Activated CD8-positive, alpha-beta T cell treated with anti-CD3 and anti-CD28 coated beads for 36 hours (primary cell): ENCODE measurements at regions not wholly inside any gene's neighbourhood (a gene's known extent, or its start where the extent isn't known, plus 50 kb on each side); places are given as distances from the start of the nearest gene placed in this dataset.

Experiments
- ATAC-seq: fragments of 200-7000 bp; cut with Tn5 transposase; one replicate; pipeline ENCODE4 v1.10.0; 2021; ENCODE audit warnings: mild to moderate bottlenecking, moderate library complexity
- CTCF ChIA-PET: fragments of 350-600 bp; sonication (Branson Sonifier 250); formaldehyde crosslinking; loops from one replicate; lab custom pipeline; 2021; ENCODE audit warnings: antibody characterized with exemption; lab: Charles Lee
- POLR2A ChIA-PET: fragments of 350-600 bp; sonication (Branson Sonifier 250); formaldehyde crosslinking; loops from one replicate; lab custom pipeline; 2021; ENCODE audit warnings: antibody characterized with exemption; lab: Charles Lee
- DNase-seq: peaks from one replicate; pipeline ENCODE4 v3.0.0-alpha.2; 2020
- H3K27ac Mint-ChIP-seq: one replicate; pipeline ENCODE4 v1.8.0; 2021; ENCODE audit warnings: mild to moderate bottlenecking, mixed read lengths
- H3K27me3 Mint-ChIP-seq: one replicate; pipeline ENCODE4 v1.8.0; 2021; ENCODE audit warnings: mixed read lengths
- H3K36me3 Mint-ChIP-seq: one replicate; pipeline ENCODE4 v1.8.0; 2021; ENCODE audit warnings: low read depth, mixed read lengths
- H3K4me1 Mint-ChIP-seq: one replicate; pipeline ENCODE4 v1.8.0; 2021; ENCODE audit warnings: low read depth, mixed read lengths
- H3K4me3 Mint-ChIP-seq: one replicate; pipeline ENCODE4 v1.8.0; 2021; ENCODE audit warnings: mild to moderate bottlenecking, moderate library complexity, mixed read lengths
- H3K9me3 Mint-ChIP-seq: one replicate; pipeline ENCODE4 v1.8.0; 2021; ENCODE audit warnings: mixed read lengths
- CTCF ChIP-seq: fragments of 200-600 bp; IDR thresholded peaks from one replicate; pipeline ENCODE4 v1.8.0; 2022; ENCODE audit warnings: antibody characterized with exemption, mild to moderate bottlenecking
- intact Hi-C: fragments of 100-400 bp; cut with micrococcal nuclease; formaldehyde crosslinking; loops from one replicate; pipeline ENCODE4 v1.10.0; 2022

- Mint-ChIP-seq H3K27ac (no peak overlapping the region), H3K36me3 (peaks cover 8% of the 10 kb centered on the region), H3K4me1 (peaks cover 5% of the 10 kb centered on the region), H3K9me3 (peaks cover 16% of the 10 kb centered on the region), H3K4me3 (no peak overlapping the region), H3K27me3 (no peaks in the 10 kb centered on the region)
- DNase-seq (no peak), ATAC-seq (no peak)
- no peak for TF ChIP-seq CTCF
- CTCF ChIA-PET = no interaction called here
- POLR2A ChIA-PET = no interaction called here
- intact Hi-C loops = no loop called here
Observed at GRCh38 chr12:31822761-31823160, 93.9 kb upstream of the AMN1 start.

DNA sequence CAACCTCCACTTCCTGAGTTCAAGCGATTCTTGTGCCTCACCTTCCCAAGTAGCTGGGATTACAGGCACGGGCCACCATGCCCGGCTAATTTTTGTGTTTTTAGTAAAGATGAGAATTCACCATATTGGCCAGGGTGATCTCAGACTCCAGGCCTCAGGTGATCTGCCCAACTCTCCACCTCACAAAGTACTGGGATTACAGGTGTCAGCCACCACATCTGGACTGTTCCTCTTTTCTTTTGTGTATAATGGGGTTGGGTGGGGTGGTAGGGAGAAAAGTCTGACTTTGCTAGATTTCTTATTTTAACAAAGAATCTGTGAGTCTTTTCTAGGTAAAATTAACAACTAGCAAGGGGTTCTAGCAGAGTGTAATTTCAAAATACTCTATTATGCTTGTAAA is 92.7 kb upstream of the AMN1 start:
- no peak for TF ChIP-seq CTCF
- DNase-seq = no peak
- Mint-ChIP-seq H3K4me3 (no peak overlapping the region), H3K27ac (no peak overlapping the region), H3K4me1 (peaks cover 4% of the 10 kb centered on the region), H3K27me3 (no peaks in the 10 kb centered on the region), H3K9me3 (peaks cover 16% of the 10 kb centered on the region), H3K36me3 (peaks cover 8% of the 10 kb centered on the region)
- intact Hi-C loops = no loop called here
- CTCF ChIA-PET = interaction anchor here (1.3 kb wide), 1 partner anchor 168 kb away, joined by 3 read pairs; no protein-coding TSS in a partner anchor
- ATAC-seq = no peak
- POLR2A ChIA-PET = no interaction called here

GRCh38 chr12:31820832-31821231 is 92.0 kb upstream of the AMN1 start:
- peaks cover 13% of the 10 kb centered on the region for H3K9me3 Mint-ChIP-seq
- no peak overlapping the region for H3K4me3 Mint-ChIP-seq
- H3K27me3 Mint-ChIP-seq = no peaks in the 10 kb centered on the region
- peaks cover 5% of the 10 kb centered on the region for H3K36me3 Mint-ChIP-seq
- ChIA-PET POLR2A (no interaction called here), CTCF (no interaction called here)
- ATAC-seq (no peak), DNase-seq (no peak)
- intact Hi-C loops = no loop called here
- TF ChIP-seq CTCF = no peak
- no peak overlapping the region for H3K27ac Mint-ChIP-seq
- H3K4me1 Mint-ChIP-seq = peaks cover 4% of the 10 kb centered on the region

DNA sequence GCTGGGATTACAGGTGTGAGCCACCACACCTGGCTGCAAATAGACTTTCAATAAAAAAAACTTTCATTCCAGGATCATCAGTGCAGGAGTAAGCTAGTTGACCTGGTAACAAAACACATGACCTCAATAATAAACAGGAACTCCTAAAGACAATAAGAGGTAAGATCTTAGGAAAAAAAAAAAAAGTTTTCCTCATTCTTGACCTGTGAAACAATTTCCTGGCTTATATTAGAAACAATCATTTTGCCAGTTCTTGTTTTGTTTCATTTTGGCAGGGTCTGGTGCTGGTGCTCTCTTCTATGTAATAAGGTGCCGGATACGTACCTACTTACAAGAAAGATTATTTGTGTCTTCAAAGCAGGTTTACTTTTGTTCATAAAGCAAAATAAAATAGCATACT is 90.6 kb upstream of the AMN1 start:
- H3K9me3 Mint-ChIP-seq = peaks cover 7% of the 10 kb centered on the region
- no peak overlapping the region for H3K4me3 Mint-ChIP-seq
- H3K36me3 Mint-ChIP-seq = no peaks in the 10 kb centered on the region
- ATAC-seq (no peak), DNase-seq (no peak)
- intact Hi-C loops = no loop called here
- POLR2A ChIA-PET = no interaction called here
- H3K4me1 Mint-ChIP-seq = peaks cover 4% of the 10 kb centered on the region
- TF ChIP-seq CTCF = no peak
- CTCF ChIA-PET = interaction anchor here (1.2 kb wide), 1 partner anchor 10 kb away, joined by 3 read pairs; no protein-coding TSS in a partner anchor
- H3K27me3 Mint-ChIP-seq = no peaks in the 10 kb centered on the region
- no peak overlapping the region for H3K27ac Mint-ChIP-seq

DNA sequence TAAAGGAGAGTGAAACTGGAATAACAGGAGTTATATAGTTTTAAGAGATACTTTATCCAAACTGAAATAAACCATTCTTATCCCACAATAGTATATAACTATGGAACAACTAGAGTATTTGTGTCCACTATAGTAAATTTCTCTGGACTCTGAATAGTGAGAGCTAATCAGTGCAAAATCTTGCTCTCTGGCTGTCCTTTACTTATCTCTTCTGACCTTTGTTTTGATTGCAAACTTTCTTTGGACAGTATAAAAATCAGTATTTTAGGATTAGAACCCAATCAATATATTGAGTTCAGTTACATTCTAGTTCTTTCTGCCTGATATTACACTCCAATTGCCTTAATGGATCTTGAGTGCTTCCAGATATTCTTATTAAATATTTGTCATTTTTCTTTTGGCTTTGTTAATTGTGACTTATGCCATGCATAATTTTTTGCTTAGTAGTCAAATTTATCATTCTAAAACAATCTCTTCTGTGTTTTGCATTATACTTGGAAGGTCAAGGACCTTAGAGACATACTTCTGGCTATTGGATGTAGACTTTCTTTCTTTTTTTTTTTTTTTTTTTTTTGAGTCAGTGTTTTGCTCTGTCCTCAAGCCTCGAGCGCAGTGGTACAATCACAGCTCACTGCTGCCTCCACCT is 89.9 kb upstream of the AMN1 start:
- ChIA-PET CTCF (interaction anchor here (1.2 kb wide), 1 partner anchor 10 kb away, joined by 3 read pairs; no protein-coding TSS in a partner anchor), POLR2A (no interaction called here)
- Mint-ChIP-seq H3K27me3 (no peaks in the 10 kb centered on the region), H3K9me3 (peaks cover under 1% of the 10 kb centered on the region), H3K36me3 (no peaks in the 10 kb centered on the region), H3K4me3 (no peak overlapping the region), H3K27ac (no peak overlapping the region), H3K4me1 (peaks cover 4% of the 10 kb centered on the region)
- ATAC-seq (no peak), DNase-seq (no peak)
- no peak for TF ChIP-seq CTCF
- intact Hi-C loops = no loop called here
